ENCODE measurements at regions not wholly inside any gene's neighbourhood (a gene's known extent, or its start where the extent isn't known, plus 50 kb on each side); places are given as distances from the start of the nearest gene placed in this dataset.

DNA sequence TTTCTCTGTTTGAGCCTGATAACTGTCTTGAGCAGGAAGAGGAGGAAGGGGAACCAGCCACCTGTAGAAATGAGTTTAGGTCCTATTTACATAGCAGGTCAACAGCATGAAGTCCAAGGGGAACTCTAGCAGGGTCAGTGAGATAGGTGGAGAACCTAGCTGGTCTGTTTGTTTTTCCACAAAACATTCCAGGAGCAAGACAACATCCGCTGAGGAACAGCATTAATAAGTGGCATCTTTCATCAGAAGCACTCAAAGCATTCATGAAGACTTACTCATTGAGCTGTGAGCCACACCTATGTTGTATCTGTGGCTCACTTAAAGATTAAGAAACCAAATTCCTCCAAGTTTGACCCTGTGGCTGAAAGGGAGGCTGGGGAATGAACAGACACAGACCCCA lies 115.9 kb downstream of the ACTBL2 start:
- no peak for TF ChIP-seq CTCF (IDR thresholded peaks at IDR 0.05)
- no peak for TF ChIP-seq POLR2AphosphoS5 (IDR thresholded peaks at IDR 0.05)
- no peak for TF ChIP-seq POLR2A (IDR thresholded peaks at IDR 0.05)
